CD4-positive, alpha-beta memory T cell (primary cell): ENCODE measurements at regions not wholly inside any gene's neighbourhood (a gene's known extent, or its start where the extent isn't known, plus 50 kb on each side); places are given as distances from the start of the nearest gene placed in this dataset.

Experiments
- CTCF ChIA-PET: fragments of 350-600 bp; sonication (Branson Sonifier 250); formaldehyde crosslinking; loops from one replicate; lab custom pipeline; 2021; ENCODE audit warnings: inconsistent platforms; ENCODE audit not compliant: partially characterized antibody; lab: Charles Lee
- POLR2A ChIA-PET: fragments of 350-600 bp; sonication (Branson Sonifier 250); formaldehyde crosslinking; loops from one replicate; lab custom pipeline; 2021; ENCODE audit not compliant: partially characterized antibody; lab: Charles Lee
- DNase-seq, 5 donors: peaks; one replicate each; pipeline versions ENCODE4 v3.0.0 to v3.0.0-alpha.2; 2020 to 2022; ENCODE audit warnings: mixed read lengths in 1 of 5
- H3K27ac ChIP-seq: one replicate; pipeline ENCODE4 v1.7.0; 2013; ENCODE audit warnings: low read depth, low read length
- H3K27me3 ChIP-seq: 2 replicates; pipeline ENCODE4 v1.7.0; 2013; ENCODE audit warnings: mild to moderate bottlenecking, low read length, moderate library complexity; ENCODE audit not compliant: insufficient read depth
- H3K36me3 ChIP-seq: 2 replicates; pipeline ENCODE4 v1.7.0; 2013; ENCODE audit warnings: mild to moderate bottlenecking, low read length, moderate library complexity; ENCODE audit not compliant: insufficient read depth
- H3K4me1 ChIP-seq: 2 replicates; pipeline ENCODE4 v1.7.0; 2013; ENCODE audit warnings: mild to moderate bottlenecking, low read length, moderate library complexity; ENCODE audit not compliant: insufficient read depth
- H3K4me3 ChIP-seq, 2 donors: one replicate each; pipeline ENCODE4 v1.7.0; 2013; ENCODE audit warnings: low read length in 2 of 2, mild to moderate bottlenecking in 1 of 2
- H3K9me3 ChIP-seq, 2 donors: one replicate each; pipeline ENCODE4 v1.7.0; 2013; ENCODE audit warnings: low read length in 2 of 2, control low read depth in 1 of 2; ENCODE audit not compliant: control insufficient read depth in 1 of 2
- H3K27ac Mint-ChIP-seq, 7 donors: one replicate each; pipeline ENCODE4 v1.8.0; 2020 to 2021; ENCODE audit warnings: mixed read lengths in 7 of 7, mild to moderate bottlenecking in 6 of 7, inconsistent platforms in 3 of 7, moderate library complexity in 3 of 7
- H3K27me3 Mint-ChIP-seq, 2 donors: one replicate each; pipeline ENCODE4 v1.8.0; 2020 to 2021; ENCODE audit warnings: mixed read lengths in 2 of 2
- H3K36me3 Mint-ChIP-seq, 2 donors: one replicate each; pipeline ENCODE4 v1.8.0; 2020 to 2021; ENCODE audit warnings: mixed read lengths in 2 of 2, inconsistent platforms in 1 of 2, mild to moderate bottlenecking in 1 of 2
- H3K4me1 Mint-ChIP-seq, 4 donors: one replicate each; pipeline ENCODE4 v1.8.0; 2020 to 2021; ENCODE audit warnings: mixed read lengths in 4 of 4, mild to moderate bottlenecking in 1 of 4
- H3K4me3 Mint-ChIP-seq, 8 donors: one replicate each; pipeline ENCODE4 v1.8.0; 2020 to 2021; ENCODE audit warnings: mixed read lengths in 8 of 8, mild to moderate bottlenecking in 7 of 8, moderate library complexity in 6 of 8, inconsistent platforms in 3 of 8
- H3K9me3 Mint-ChIP-seq, 8 donors: one replicate each; pipeline ENCODE4 v1.8.0; 2020 to 2021; ENCODE audit warnings: mixed read lengths in 8 of 8, mild to moderate bottlenecking in 5 of 8, inconsistent platforms in 3 of 8, moderate library complexity in 1 of 8
- intact Hi-C: fragments of 100-400 bp; cut with micrococcal nuclease; formaldehyde crosslinking; loops from one replicate; pipeline ENCODE4 v1.15.1; 2023

DNA sequence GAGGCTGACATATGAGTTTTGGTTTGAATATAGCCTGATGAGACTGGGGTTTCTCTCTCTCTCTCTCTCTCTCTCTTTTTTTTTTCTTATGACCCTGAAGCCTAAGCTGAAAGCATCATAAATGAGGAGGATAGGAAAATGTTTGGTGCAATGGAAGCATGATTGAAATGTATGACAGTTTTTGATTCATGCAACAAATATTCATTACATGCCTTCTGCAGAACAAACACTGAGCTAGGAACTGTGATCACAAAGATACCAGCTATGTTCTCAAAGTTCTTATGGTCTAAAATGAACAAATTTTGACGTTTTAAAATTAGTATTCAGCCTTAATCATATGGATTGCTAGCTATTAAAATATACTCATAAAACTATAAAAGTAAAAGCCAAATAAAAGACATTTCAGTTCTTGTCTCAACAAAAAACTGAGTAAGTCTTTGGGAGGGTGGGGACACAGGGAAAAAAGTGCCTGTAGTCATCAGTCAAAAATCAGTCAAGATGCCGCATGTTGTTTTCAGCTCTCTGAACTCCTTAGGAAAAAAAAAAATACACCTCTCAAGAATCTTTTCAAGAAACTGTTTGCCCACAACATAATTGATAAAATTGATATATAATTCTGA lies 57.2 kb downstream of the NKX6-1 start:
- H3K9me3 ChIP-seq = no peaks in the 10 kb centered on the region
- Mint-ChIP-seq H3K36me3 (no peaks in the 10 kb centered on the region), H3K9me3 (no peaks in the 10 kb centered on the region), H3K27ac (no peak overlapping the region), H3K27me3 (peaks cover 1 to 8% of the 10 kb centered on the region in 2 donors), H3K4me1 (no peaks in the 10 kb centered on the region), H3K4me3 (no peak overlapping the region)
- no peak for DNase-seq
- intact Hi-C loops = no loop called here
- H3K36me3 ChIP-seq = no peaks in the 10 kb centered on the region
- POLR2A ChIA-PET = no interaction called here
- H3K4me3 ChIP-seq = no peak overlapping the region
- CTCF ChIA-PET = no interaction called here
- no peaks in the 10 kb centered on the region for H3K27me3 ChIP-seq
- no peaks in the 10 kb centered on the region for H3K4me1 ChIP-seq
- no peak overlapping the region for H3K27ac ChIP-seq

- H3K4me3 Mint-ChIP-seq = no peak overlapping the region
- CTCF ChIA-PET = no interaction called here
- DNase-seq = no peak
- Histone ChIP-seq H3K4me3 (no peak overlapping the region), H3K9me3 (no peaks in the 10 kb centered on the region), H3K4me1 (no peaks in the 10 kb centered on the region), H3K27ac (no peak overlapping the region), H3K27me3 (no peaks in the 10 kb centered on the region), H3K36me3 (no peaks in the 10 kb centered on the region)
- no peaks in the 10 kb centered on the region for H3K4me1 Mint-ChIP-seq
- H3K27me3 Mint-ChIP-seq = peaks cover 1 to 6% of the 10 kb centered on the region in 2 donors
- H3K27ac Mint-ChIP-seq = no peak overlapping the region
- POLR2A ChIA-PET = no interaction called here
- H3K36me3 Mint-ChIP-seq = no peaks in the 10 kb centered on the region
- no peaks in the 10 kb centered on the region for H3K9me3 Mint-ChIP-seq
- intact Hi-C loops = no loop called here
Observed at GRCh38 chr4:84439996-84440395, 59.1 kb downstream of the NKX6-1 start.

DNA sequence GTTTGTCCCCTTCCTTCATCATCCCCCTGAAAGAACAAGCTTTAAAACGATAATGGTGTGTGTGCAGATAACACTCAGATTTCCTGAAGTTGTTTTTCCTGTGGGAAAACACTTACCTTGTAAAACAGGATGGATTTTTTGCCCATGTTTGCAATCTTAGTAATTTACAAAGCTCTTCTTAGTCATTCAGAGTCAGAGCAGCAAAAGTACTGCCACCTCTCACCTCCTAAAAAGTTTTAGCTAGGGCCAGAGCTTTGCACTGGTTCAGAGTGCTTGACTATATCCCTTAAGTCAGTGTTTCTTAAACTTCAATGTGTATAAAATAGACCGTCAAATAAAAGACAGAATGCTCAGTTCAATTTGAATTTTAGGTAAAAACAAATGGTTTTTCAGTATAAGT lies 62.3 kb downstream of the NKX6-1 start:
- Mint-ChIP-seq H3K4me1 (no peaks in the 10 kb centered on the region), H3K9me3 (no peaks in the 10 kb centered on the region), H3K36me3 (no peaks in the 10 kb centered on the region), H3K4me3 (no peak overlapping the region), H3K27me3 (peaks cover 3 to 4% of the 10 kb centered on the region in 2 donors), H3K27ac (no peak overlapping the region)
- H3K9me3 ChIP-seq = no peaks in the 10 kb centered on the region
- ChIA-PET CTCF (no interaction called here), POLR2A (no interaction called here)
- no peaks in the 10 kb centered on the region for H3K36me3 ChIP-seq
- intact Hi-C loops = no loop called here
- H3K4me3 ChIP-seq = no peak overlapping the region
- no peaks in the 10 kb centered on the region for H3K27me3 ChIP-seq
- H3K4me1 ChIP-seq = no peaks in the 10 kb centered on the region
- no peak overlapping the region for H3K27ac ChIP-seq
- DNase-seq = no peak

GRCh38 chr4:84434344-84434743 lies 64.7 kb downstream of the NKX6-1 start:
- H3K4me3 ChIP-seq = no peak overlapping the region
- no peak overlapping the region for H3K27ac Mint-ChIP-seq
- CTCF ChIA-PET = no interaction called here

DNA sequence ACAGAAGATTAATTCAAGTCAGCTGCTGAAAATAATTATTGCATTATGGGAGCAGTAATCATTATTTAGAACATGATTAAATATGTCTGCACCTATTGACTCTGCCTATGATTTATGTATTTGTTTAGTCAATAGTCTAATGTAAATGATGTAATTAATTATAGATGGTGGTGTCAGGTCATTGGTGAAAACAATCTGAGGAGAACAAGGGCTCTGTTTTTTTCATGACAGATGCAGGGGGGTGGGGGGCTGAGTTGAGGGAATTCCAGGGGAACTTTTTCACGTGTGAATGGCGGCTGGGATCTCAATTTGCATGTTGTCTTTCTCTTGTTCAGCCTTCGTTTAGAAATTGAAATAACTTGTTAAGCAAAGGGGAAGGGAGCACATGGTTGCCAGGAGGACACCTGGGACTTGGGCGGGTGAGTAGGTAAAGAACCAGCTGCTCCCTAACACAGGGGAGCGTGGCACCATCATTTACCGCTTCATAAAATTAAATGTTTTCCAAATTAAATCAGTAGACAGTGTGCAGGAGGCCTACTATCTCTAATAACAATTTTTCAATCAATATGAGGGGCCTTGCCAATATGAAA lies 65.4 kb downstream of the NKX6-1 start:
- DNase-seq = no peak
- Histone ChIP-seq H3K4me1 (no peaks in the 10 kb centered on the region), H3K27ac (no peak overlapping the region), H3K9me3 (no peaks in the 10 kb centered on the region), H3K27me3 (no peaks in the 10 kb centered on the region), H3K36me3 (no peaks in the 10 kb centered on the region), H3K4me3 (no peak overlapping the region)
- Mint-ChIP-seq H3K27ac (no peak overlapping the region), H3K36me3 (no peaks in the 10 kb centered on the region), H3K27me3 (peaks cover 1 to 4% of the 10 kb centered on the region in 2 donors), H3K4me3 (no peak overlapping the region), H3K9me3 (peaks cover 0 to 1% (median 0%) of the 10 kb centered on the region in 8 donors), H3K4me1 (no peaks in the 10 kb centered on the region)
- ChIA-PET POLR2A (no interaction called here), CTCF (no interaction called here)
- intact Hi-C loops = no loop called here

More at GRCh38 chr4:84434344-84434743, 64.7 kb downstream of the NKX6-1 start:
- H3K4me1 Mint-ChIP-seq = no peaks in the 10 kb centered on the region
- no peak overlapping the region for H3K4me3 Mint-ChIP-seq
- Histone ChIP-seq H3K27me3 (no peaks in the 10 kb centered on the region), H3K4me1 (no peaks in the 10 kb centered on the region), H3K27ac (no peak overlapping the region), H3K9me3 (no peaks in the 10 kb centered on the region), H3K36me3 (no peaks in the 10 kb centered on the region)
- POLR2A ChIA-PET = no interaction called here
- no peaks in the 10 kb centered on the region for H3K36me3 Mint-ChIP-seq
- H3K27me3 Mint-ChIP-seq = peaks cover 1 to 4% of the 10 kb centered on the region in 2 donors
- H3K9me3 Mint-ChIP-seq = peaks cover 0 to 1% (median 0%) of the 10 kb centered on the region in 8 donors
- intact Hi-C loops = no loop called here
- no peak for DNase-seq

DNA sequence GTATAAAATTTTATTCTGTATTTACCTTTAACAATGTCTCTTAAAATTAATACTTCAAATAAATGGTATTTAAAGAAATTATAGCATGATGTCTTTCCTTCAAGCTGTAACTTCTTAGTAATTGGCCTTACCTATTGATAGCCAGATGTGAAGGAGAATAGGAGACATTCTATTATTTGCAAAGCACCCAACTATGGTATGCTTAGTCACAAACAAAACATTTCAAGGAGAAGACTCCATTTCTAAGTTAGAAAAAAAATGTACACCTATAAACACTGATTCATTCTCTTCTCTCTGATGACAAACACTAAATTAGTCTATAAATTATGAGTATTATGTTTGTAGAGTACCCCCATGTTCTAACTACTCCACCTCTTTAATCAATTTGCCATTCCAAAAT lies 66.4 kb downstream of the NKX6-1 start:
- no peaks in the 10 kb centered on the region for H3K4me1 Mint-ChIP-seq
- H3K36me3 ChIP-seq = no peaks in the 10 kb centered on the region
- H3K27ac ChIP-seq = no peak overlapping the region
- ChIA-PET CTCF (no interaction called here), POLR2A (no interaction called here)
- peaks cover under 1 to 1% of the 10 kb centered on the region in 2 donors for H3K27me3 Mint-ChIP-seq
- H3K4me1 ChIP-seq = no peaks in the 10 kb centered on the region
- H3K36me3 Mint-ChIP-seq = no peaks in the 10 kb centered on the region
- H3K9me3 Mint-ChIP-seq = peaks cover 0 to 1% (median 0%) of the 10 kb centered on the region in 8 donors
- no peaks in the 10 kb centered on the region for H3K27me3 ChIP-seq
- no peaks in the 10 kb centered on the region for H3K9me3 ChIP-seq
- no peak for DNase-seq
- no peak overlapping the region for H3K27ac Mint-ChIP-seq
- H3K4me3 ChIP-seq = no peak overlapping the region
- intact Hi-C loops = no loop called here
- no peak overlapping the region for H3K4me3 Mint-ChIP-seq

GRCh38 chr4:84420608-84421007 lies 78.5 kb downstream of the NKX6-1 start:
- Mint-ChIP-seq H3K27ac (no peak overlapping the region), H3K4me3 (no peak overlapping the region), H3K4me1 (no peaks in the 10 kb centered on the region), H3K9me3 (peaks cover 0 to 12% (median 4%) of the 10 kb centered on the region in 8 donors), H3K27me3 (peaks cover 0 to 1% of the 10 kb centered on the region in 2 donors), H3K36me3 (no peaks in the 10 kb centered on the region)
- Histone ChIP-seq H3K9me3 (no peaks in the 10 kb centered on the region), H3K4me1 (no peaks in the 10 kb centered on the region), H3K36me3 (no peaks in the 10 kb centered on the region), H3K4me3 (no peak overlapping the region), H3K27me3 (no peaks in the 10 kb centered on the region), H3K27ac (no peak overlapping the region)
- DNase-seq = no peak
- ChIA-PET POLR2A (no interaction called here), CTCF (no interaction called here)
- intact Hi-C loops = no loop called here
